Right hindlimb (tissue), 1 donor: ENCODE measurements at regions not wholly inside any gene's neighbourhood (a gene's known extent, or its start where the extent isn't known, plus 50 kb on each side); places are given as distances from the start of the nearest gene placed in this dataset.

Source experiments
- DNase-seq: peaks from one replicate; pipeline ENCODE4 v3.0.0-alpha.2; 2018

DNA sequence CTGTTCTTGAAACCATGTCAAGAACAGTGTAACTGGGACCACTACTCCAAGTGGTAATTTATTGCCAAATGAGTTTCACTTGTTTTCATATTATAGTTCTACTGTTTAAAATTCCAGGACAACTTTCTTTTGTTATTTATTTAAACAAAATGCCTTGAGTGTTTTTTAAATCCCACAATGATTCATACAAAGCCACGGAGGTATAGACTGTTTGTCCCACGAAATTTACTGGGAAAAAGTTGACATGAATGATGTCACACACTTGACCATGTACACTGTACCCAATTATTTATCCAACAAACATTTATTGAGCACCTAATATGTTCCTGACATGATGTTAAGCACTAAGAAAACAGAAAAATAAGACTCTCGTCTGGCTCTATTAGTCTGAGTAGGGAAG, 243.9 kb upstream of the SIX2 start:
- DNase-seq: no peak

DNA sequence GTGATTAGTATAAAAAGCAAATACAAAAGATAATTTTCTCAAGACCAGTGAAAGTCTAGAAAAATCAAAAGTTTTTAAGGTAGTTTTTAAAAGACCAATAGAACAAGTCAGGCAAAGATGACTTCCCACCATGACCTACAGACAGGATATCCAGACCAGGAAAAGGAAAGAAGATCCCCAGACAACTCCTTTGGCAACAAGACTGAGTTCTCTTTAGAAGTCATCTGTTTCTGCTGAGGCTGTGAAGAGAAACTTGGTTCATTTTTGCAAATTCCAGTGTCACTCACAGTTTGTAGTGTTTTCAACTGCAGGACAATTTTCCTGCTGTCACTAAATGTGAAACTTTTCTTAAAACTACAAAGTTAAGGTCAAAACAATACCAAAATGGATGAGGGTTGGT, 240.9 kb upstream of the SIX2 start:
- DNase-seq: no peak

- DNase-seq: no peak
These were observed 239.0 kb upstream of the SIX2 start for GRCh38 chr2:45248214-45248613.

DNA sequence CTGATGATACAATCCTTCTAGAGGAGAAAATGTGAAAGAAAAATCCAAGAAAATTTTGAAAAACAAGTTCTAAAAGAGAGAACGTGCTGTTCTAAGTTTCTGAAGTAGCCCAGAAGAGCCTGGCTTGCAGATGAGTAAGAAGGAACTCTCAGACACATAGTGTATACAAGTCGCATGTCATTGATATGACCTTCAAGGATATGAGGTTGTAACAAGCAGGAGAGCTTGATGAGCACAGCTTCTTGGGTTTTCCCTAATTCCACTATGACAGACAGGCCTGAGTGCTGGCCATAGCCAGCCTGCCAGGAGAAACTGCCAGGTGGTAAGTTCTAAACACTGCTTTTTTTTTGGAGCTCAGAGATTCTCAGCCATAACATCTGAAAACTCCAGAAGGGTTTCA, 235.7 kb upstream of the SIX2 start:
- no peak for DNase-seq

- peak; percentile 46 for DNase-seq
These were observed 233.0 kb upstream of the SIX2 start for GRCh38 chr2:45242161-45242741.

- DNase-seq: no peak
These were observed 231.9 kb upstream of the SIX2 start for GRCh38 chr2:45241061-45241561.

GRCh38 chr2:45237850-45238542, 228.7 kb upstream of the SIX2 start:
- DNase-seq: peak; percentile 60

GRCh38 chr2:45237128-45237527, 227.9 kb upstream of the SIX2 start:
- DNase-seq: no peak

DNA sequence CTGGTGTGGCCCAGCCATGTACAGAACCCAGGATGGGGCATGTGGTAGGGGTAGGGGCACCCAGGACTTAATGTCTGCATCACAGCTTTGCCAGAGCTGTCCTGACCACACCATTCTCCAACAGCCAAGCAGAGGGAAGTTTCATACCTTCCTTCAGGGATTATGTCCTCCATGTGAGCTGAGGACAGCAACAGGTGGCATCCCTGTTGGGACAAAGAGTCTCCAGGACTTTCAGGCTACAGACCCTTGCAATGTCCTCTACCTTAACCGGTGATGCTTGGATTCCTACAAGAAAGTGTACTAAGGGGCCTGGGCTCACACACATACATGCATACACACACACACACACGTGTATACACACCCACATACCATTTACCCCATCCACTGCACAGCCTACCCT, 227.0 kb upstream of the SIX2 start:
- no peak for DNase-seq

GRCh38 chr2:45233301-45233700, 224.0 kb upstream of the SIX2 start:
- no peak for DNase-seq

DNA sequence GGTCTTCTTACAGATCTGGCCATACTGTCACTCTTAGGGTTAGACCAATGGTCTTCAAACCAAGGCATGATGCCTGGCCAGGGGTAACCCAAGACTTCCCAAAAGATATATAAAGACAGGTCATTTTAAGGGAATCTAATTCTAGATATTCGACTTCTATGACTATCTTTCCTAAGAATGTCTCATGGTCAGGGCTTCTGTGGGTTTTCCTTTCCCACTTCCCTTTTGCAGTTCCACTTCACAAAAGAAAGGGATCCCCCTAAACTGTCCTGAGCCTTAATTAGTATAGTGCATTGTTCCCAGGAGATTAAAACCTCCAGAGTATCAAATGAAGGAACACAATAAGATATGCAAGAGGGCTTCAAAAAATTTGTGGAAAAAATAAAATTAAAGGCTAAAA, 223.6 kb upstream of the SIX2 start:
- no peak for DNase-seq

DNA sequence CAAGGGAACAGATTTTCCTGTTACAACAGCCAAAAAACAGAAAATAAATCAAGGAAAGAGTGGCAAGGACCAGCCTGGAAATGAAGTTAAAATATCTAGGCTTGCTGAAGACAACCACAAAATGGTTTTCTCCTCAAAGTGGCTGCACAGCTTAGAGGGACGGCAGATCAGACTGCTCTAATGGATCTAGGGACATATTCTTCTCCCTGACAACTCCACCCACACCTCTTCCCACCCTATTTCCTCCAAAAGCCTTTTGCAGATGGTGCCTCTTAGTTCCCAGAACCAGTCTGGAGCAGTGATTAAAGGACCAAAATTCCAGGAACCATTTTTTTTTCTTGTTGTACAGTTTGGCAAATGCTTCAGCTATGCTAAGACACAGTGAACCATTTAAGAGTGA, 220.2 kb upstream of the SIX2 start:
- DNase-seq: no peak

DNA sequence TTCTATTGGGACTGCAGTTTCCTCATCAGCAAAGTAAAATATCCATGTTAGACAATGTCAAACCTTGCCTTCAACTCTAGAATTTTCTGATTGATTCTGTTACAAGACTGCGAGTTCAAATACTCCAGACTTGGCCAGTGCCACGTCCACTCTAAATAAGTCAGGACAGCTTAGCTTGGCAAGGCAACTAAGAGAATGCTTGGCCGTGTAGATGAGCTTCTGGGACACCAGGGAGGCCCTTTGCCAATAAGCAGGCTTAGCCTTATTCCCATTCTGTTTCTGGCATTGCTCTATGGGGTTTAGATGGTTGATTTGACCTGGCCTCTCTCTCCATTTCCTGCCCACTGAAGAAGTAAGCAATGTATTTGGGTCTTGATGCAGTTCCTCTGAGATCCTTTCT, 218.1 kb upstream of the SIX2 start:
- DNase-seq: no peak

- no peak for DNase-seq
These were observed 215.7 kb upstream of the SIX2 start for GRCh38 chr2:45224993-45225380.

DNA sequence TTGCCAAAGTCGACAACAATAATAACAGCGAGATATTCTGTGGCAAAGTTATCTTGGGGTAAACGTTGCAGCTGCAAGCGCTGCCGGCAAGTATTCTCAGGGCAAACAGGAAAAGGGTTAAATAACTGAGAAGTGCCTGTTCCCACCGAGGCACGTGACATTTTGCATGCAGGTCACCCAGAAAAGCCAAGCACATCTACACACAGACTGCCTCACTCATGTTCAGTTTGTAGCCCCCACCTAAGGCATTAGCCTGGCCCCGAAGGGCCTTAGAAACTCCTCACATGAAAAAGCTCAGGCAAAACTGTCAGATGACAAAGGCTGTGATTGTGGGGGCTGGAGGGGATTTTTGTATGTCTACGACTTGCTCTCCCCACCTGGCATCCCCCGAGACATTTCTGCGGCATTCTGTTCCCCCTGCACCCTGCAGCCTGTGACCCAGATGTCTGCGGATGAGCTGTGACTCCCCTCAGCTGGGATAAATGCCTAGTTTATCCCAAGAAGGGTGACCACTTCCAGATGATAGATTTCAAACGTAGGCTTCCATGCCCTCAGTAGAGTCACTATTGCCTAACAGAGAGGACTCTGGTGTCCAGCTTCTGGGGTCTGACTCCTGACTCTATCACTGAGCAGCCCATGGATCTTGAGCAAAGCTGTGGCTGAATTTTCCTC, 215.2 kb upstream of the SIX2 start:
- no peak for DNase-seq

DNA sequence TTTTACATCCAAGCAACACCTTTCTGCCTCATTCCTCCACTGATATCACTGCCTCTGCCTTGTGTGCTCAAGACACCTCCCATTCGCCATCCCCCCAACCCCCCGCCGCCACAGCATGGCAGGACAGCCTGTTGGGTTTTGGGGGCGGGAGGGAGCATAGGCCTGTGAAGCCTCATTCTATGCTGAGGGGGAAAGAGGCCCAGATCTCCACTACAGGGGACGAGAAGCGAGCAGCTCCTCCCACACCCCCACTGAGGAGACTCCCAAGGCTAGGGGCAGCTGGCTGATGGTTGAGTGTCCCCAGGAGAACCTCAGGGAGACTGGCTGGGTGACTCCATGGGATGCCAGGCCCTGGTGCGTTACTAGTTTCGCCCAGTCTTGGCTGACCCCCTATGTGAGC, 214.3 kb upstream of the SIX2 start:
- DNase-seq: no peak

DNA sequence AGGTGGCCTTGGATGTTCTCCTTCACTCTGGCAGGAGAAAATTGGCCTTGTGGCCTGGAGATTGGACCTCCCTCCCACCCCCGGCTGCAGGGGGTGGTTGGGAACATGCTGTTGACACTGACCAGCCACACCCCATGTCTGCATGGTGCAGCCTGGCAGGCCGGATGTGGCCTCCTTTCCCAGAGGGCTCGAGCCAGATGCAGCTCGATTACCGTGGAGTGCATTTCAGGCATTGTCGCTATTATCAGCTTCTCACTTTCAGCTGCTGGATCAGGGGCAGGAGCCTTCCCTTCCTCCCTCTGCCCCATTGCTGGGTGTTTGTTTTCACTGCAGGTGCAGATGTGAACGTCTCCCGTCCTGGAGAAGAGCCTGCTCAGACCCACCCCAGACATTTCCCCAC, 211.0 kb upstream of the SIX2 start:
- no peak for DNase-seq

GRCh38 chr2:45218931-45219339, 209.7 kb upstream of the SIX2 start:
- DNase-seq: no peak

- no peak for DNase-seq
These were observed 209.0 kb upstream of the SIX2 start for GRCh38 chr2:45218297-45218696.

DNA sequence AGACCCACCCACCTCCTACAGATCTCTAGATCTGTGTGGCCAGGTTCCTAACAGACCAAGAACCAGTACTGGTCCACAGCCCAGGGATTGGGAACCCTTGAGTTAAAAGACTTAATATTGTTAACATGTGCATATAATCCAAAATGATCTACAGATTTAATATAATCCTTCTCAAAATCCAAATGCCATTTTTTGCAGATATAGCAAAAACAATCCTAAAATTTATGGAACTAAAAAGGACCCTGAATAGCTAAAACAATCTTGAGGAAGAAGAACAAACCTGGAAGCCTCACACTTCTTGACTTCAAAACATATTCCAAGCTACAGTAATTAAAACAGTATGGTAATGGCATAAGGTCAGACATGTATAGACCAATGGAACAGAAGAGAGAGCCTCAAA, 206.9 kb upstream of the SIX2 start:
- DNase-seq: no peak

DNA sequence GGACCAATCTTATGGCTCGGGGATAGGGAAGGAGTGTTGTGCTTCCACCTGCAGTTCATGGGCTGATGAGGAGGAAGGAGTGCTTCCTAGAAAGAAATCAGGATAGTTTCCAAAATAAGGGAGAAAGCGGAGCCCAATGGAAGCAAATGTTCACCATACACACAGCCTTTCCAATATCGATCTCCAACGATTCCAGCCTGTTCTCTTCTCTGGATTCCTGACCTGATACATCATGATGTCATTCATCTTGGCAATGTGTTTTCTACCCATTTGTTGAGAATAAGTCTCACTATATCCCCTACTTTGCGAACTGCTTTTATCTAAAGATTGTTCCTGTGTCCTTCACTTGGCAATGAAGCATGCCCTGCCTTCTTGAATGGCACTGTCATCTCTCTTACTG, 205.3 kb upstream of the SIX2 start:
- DNase-seq: no peak

- DNase-seq: no peak
These were observed 203.8 kb upstream of the SIX2 start for GRCh38 chr2:45212953-45213635.

- DNase-seq: no peak
These were observed 202.4 kb upstream of the SIX2 start for GRCh38 chr2:45211636-45212035.
